Muscle of leg (tissue), 3 donors: ENCODE measurements at regions not wholly inside any gene's neighbourhood (a gene's known extent, or its start where the extent isn't known, plus 50 kb on each side); places are given as distances from the start of the nearest gene placed in this dataset.

Source experiments
- DNase-seq: peaks from one replicate; pipeline ENCODE4 v3.0.0; 2013
- H3K27ac ChIP-seq: one replicate; pipeline ENCODE4 v1.5.1; 2013; ENCODE audit warnings: mild to moderate bottlenecking, low read length, control low read depth
- H3K27me3 ChIP-seq: one replicate; pipeline ENCODE4 v1.6.1; 2013; ENCODE audit warnings: low read length; ENCODE audit not compliant: control insufficient read depth, insufficient read depth
- H3K36me3 ChIP-seq: one replicate; pipeline ENCODE4 v1.6.1; 2013; ENCODE audit warnings: low read length; ENCODE audit not compliant: control insufficient read depth, insufficient read depth
- H3K4me1 ChIP-seq: one replicate; pipeline ENCODE4 v1.6.1; 2013; ENCODE audit warnings: low read length; ENCODE audit not compliant: control insufficient read depth, insufficient read depth
- H3K4me3 ChIP-seq: one replicate; pipeline ENCODE4 v1.5.1; 2013; ENCODE audit warnings: low read length, control low read depth
- H3K9me3 ChIP-seq: replicated peaks from 2 replicates; pipeline ENCODE4 v1.6.1; 2013; ENCODE audit warnings: low read depth, low read length; ENCODE audit not compliant: control insufficient read depth
- WGBS: methylation state at CpG from one replicate; pipeline ENCODE4 v1.1.5; 2013; ENCODE audit warnings: missing lambda C conversion rate; ENCODE audit not compliant: insufficient coverage; 5-methylcytosine and 5-hydroxymethylcytosine counted together

DNA sequence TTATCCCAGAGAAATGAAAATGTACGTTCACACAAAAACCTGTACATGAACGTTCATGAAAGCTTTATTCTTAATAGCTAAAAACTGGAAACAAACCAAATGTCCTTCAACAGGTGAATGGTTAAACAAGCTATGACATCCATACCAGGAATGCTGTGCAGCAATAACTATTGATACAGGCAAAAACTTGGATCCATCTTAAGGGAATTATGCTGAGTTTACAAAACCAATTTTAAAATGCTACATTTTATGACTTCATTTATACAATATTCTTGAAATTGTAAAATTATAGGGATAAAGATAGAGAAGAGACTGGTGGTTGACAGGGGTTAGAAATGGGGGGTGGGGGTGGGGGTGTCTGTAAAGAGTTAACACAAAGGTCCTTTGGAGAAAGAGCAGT is 280.3 kb downstream of the TGFB2 start:
- H3K4me1 ChIP-seq, result no peaks in the 10 kb centered on the region
- H3K27ac ChIP-seq, result no peak overlapping the region
- H3K36me3 ChIP-seq, result no peaks in the 10 kb centered on the region
- H3K9me3 ChIP-seq, result no peaks in the 10 kb centered on the region
- no CpG with 5 or more reads among the region's 2 CpGs for WGBS
- no peak overlapping the region for H3K4me3 ChIP-seq
- DNase-seq, result no peak
- H3K27me3 ChIP-seq, result no peaks in the 10 kb centered on the region

DNA sequence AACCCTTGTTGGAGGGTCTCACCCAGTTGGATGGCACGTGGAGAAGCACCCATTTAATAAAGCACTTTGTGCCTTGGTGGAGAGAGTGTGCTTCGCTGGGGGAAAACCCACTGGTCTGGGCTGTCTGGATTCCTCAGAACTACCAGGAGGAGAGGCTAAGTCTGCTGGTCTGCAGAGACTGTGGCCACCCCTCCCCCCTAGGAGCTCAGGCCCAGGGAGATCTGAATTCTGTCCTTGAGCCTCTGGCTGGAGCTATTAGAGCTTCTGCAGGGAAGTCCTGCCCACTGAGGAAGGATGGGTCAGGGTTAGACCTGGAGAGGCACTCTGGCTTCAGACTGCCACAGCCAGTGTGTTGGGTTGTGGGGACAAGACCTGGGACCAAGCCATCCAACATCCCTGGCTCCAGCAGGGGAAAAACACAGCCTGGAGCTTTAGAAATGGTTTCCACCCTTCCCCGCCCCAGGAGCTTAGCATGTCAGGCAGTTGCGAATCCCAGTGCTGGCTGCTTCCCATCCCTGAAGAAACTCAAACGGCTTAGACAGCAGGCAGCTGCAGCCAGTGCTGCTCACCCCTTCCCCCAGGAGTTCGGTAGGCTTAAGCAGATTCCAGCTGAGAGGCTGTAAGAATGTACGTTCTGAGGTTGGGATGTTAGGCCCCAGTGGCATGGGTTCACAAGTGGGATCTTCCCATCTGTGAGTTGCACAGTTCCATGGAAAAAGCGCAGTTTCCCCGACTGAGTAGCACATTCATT is 288.3 kb downstream of the TGFB2 start:
- WGBS, result 61% methylated on average over 3 of the region's 9 CpGs
- Histone ChIP-seq H3K27ac (peak overlapping the region; percentile 67), H3K36me3 (no peaks in the 10 kb centered on the region), H3K27me3 (no peaks in the 10 kb centered on the region), H3K9me3 (peaks cover 4% of the 10 kb centered on the region), H3K4me1 (peaks cover 11% of the 10 kb centered on the region), H3K4me3 (no peak overlapping the region)
- DNase-seq, result peak; percentile 90

DNA sequence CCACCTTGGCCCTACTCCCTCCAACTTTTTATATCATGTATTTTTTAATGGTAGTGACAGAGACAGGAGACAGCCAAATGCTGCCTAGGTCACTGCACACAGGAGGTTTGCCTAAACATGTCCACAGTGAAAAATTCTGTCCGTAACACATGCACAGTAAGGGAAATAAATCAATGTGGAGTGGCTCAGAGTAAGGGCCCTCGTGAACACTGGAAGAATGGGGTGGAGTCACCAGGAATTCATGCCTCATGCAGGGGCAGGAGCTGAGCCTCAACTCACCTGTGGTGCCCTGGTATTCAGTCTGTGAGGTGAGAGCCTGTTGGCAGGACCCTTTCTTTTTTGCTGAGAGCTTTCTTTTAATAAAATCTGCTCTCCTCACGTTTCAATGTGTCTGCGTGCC is 289.1 kb downstream of the TGFB2 start:
- no peak overlapping the region for H3K4me3 ChIP-seq
- no peaks in the 10 kb centered on the region for H3K36me3 ChIP-seq
- H3K27me3 ChIP-seq, result no peaks in the 10 kb centered on the region
- no peak overlapping the region for H3K27ac ChIP-seq
- H3K4me1 ChIP-seq, result peaks cover 11% of the 10 kb centered on the region
- H3K9me3 ChIP-seq, result peaks cover 4% of the 10 kb centered on the region
- 68% methylated on average over 2 of the region's 4 CpGs for WGBS
- no peak for DNase-seq

- Histone ChIP-seq H3K4me1 (peaks cover 11% of the 10 kb centered on the region), H3K9me3 (peaks cover 2% of the 10 kb centered on the region), H3K36me3 (no peaks in the 10 kb centered on the region), H3K27ac (no peak overlapping the region), H3K4me3 (no peak overlapping the region), H3K27me3 (no peaks in the 10 kb centered on the region)
- WGBS, result no CpG with 5 or more reads among the region's 1 CpG
- DNase-seq, result no peak
Measured at GRCh38 chr1:218636548-218636947, 291.4 kb downstream of the TGFB2 start.

GRCh38 chr1:218640173-218640572 is 295.0 kb downstream of the TGFB2 start:
- Histone ChIP-seq H3K27ac (no peak overlapping the region), H3K4me3 (no peak overlapping the region), H3K27me3 (no peaks in the 10 kb centered on the region), H3K36me3 (no peaks in the 10 kb centered on the region), H3K9me3 (no peaks in the 10 kb centered on the region), H3K4me1 (no peaks in the 10 kb centered on the region)
- 100% methylated on average over 1 of the region's 3 CpGs for WGBS
- DNase-seq, result no peak

- Histone ChIP-seq H3K4me3 (no peak overlapping the region), H3K27ac (no peak overlapping the region), H3K36me3 (no peaks in the 10 kb centered on the region), H3K4me1 (no peaks in the 10 kb centered on the region), H3K27me3 (no peaks in the 10 kb centered on the region), H3K9me3 (no peaks in the 10 kb centered on the region)
- DNase-seq, result no peak
- 100% methylated on average over 1 of the region's 5 CpGs for WGBS
Measured at GRCh38 chr1:218642033-218642948, 297.2 kb downstream of the TGFB2 start.

GRCh38 chr1:218643281-218643680 is 298.1 kb downstream of the TGFB2 start:
- 100% methylated on average over 2 of the region's 4 CpGs for WGBS
- Histone ChIP-seq H3K27me3 (no peaks in the 10 kb centered on the region), H3K36me3 (no peaks in the 10 kb centered on the region), H3K9me3 (no peaks in the 10 kb centered on the region), H3K4me3 (no peak overlapping the region), H3K27ac (no peak overlapping the region), H3K4me1 (no peaks in the 10 kb centered on the region)
- DNase-seq, result no peak

DNA sequence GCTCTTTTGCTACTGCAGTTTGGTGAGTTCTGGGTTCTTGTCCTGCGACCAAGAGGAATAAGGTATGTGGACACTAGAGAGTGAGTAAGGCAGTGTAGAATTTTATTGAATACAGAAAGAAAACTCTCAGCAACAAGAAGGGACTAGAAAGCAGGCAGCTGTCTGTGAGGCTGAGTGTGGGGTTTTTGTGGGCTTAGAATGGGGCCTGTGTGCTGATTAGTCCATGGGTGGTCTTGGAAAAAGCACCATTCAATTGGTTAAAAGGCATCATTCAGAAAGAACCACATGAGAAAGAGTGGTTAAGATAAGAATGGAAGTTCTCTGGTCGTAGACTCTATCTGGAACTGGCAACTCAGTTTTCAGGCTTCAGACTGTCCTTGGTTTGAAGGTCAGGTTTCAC is 298.8 kb downstream of the TGFB2 start:
- Histone ChIP-seq H3K9me3 (no peaks in the 10 kb centered on the region), H3K36me3 (no peaks in the 10 kb centered on the region), H3K4me1 (no peaks in the 10 kb centered on the region), H3K4me3 (no peak overlapping the region), H3K27me3 (no peaks in the 10 kb centered on the region), H3K27ac (no peak overlapping the region)
- WGBS, result 84% methylated on average over 2 of the region's 2 CpGs
- no peak for DNase-seq

DNA sequence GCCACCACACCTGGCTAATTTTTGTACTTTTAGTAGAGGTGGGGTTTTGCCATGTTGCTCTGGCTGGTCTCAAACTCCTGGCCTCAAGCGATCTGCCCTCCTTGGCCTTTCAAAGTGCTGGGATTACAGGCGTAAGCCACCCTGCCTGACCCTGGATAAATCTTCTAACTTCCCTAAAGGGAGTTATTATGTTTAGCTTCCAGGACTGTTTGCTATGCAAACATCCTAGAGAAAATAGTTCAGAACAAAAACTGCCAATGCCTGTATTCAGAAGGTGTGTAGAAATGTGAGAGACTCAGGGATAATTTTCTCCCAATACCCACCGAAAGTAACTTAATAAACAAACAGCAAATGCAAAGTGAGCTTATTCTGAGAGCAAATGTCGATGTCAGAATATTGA is 301.2 kb downstream of the TGFB2 start:
- Histone ChIP-seq H3K4me3 (no peak overlapping the region), H3K9me3 (no peaks in the 10 kb centered on the region), H3K36me3 (no peaks in the 10 kb centered on the region), H3K27me3 (no peaks in the 10 kb centered on the region), H3K27ac (no peak overlapping the region), H3K4me1 (no peaks in the 10 kb centered on the region)
- DNase-seq, result no peak
- no CpG with 5 or more reads among the region's 4 CpGs for WGBS

- no peaks in the 10 kb centered on the region for H3K27me3 ChIP-seq
- WGBS, result 96% methylated on average over 2 of the region's 3 CpGs
- no peaks in the 10 kb centered on the region for H3K36me3 ChIP-seq
- no peak overlapping the region for H3K27ac ChIP-seq
- no peaks in the 10 kb centered on the region for H3K9me3 ChIP-seq
- DNase-seq, result no peak
- peaks cover 8% of the 10 kb centered on the region for H3K4me1 ChIP-seq
- H3K4me3 ChIP-seq, result no peak overlapping the region
Measured at GRCh38 chr1:218656301-218657037, 311.3 kb downstream of the TGFB2 start.
